Activated CD8-positive, alpha-beta T cell treated with anti-CD3 and anti-CD28 coated beads for 36 hours (primary cell): ENCODE measurements at regions not wholly inside any gene's neighbourhood (a gene's known extent, or its start where the extent isn't known, plus 50 kb on each side); places are given as distances from the start of the nearest gene placed in this dataset.

Experiments
- ATAC-seq: fragments of 200-7000 bp; cut with Tn5 transposase; one replicate; pipeline ENCODE4 v1.10.0; 2021; ENCODE audit warnings: mild to moderate bottlenecking, moderate library complexity
- CTCF ChIA-PET: fragments of 350-600 bp; sonication (Branson Sonifier 250); formaldehyde crosslinking; loops from one replicate; lab custom pipeline; 2021; ENCODE audit warnings: antibody characterized with exemption; lab: Charles Lee
- POLR2A ChIA-PET: fragments of 350-600 bp; sonication (Branson Sonifier 250); formaldehyde crosslinking; loops from one replicate; lab custom pipeline; 2021; ENCODE audit warnings: antibody characterized with exemption; lab: Charles Lee
- DNase-seq: peaks from one replicate; pipeline ENCODE4 v3.0.0-alpha.2; 2020
- H3K27ac Mint-ChIP-seq: one replicate; pipeline ENCODE4 v1.8.0; 2021; ENCODE audit warnings: mild to moderate bottlenecking, mixed read lengths
- H3K27me3 Mint-ChIP-seq: one replicate; pipeline ENCODE4 v1.8.0; 2021; ENCODE audit warnings: mixed read lengths
- H3K36me3 Mint-ChIP-seq: one replicate; pipeline ENCODE4 v1.8.0; 2021; ENCODE audit warnings: low read depth, mixed read lengths
- H3K4me1 Mint-ChIP-seq: one replicate; pipeline ENCODE4 v1.8.0; 2021; ENCODE audit warnings: low read depth, mixed read lengths
- H3K4me3 Mint-ChIP-seq: one replicate; pipeline ENCODE4 v1.8.0; 2021; ENCODE audit warnings: mild to moderate bottlenecking, moderate library complexity, mixed read lengths
- H3K9me3 Mint-ChIP-seq: one replicate; pipeline ENCODE4 v1.8.0; 2021; ENCODE audit warnings: mixed read lengths
- CTCF ChIP-seq: fragments of 200-600 bp; IDR thresholded peaks from one replicate; pipeline ENCODE4 v1.8.0; 2022; ENCODE audit warnings: antibody characterized with exemption, mild to moderate bottlenecking
- intact Hi-C: fragments of 100-400 bp; cut with micrococcal nuclease; formaldehyde crosslinking; loops from one replicate; pipeline ENCODE4 v1.10.0; 2022

DNA sequence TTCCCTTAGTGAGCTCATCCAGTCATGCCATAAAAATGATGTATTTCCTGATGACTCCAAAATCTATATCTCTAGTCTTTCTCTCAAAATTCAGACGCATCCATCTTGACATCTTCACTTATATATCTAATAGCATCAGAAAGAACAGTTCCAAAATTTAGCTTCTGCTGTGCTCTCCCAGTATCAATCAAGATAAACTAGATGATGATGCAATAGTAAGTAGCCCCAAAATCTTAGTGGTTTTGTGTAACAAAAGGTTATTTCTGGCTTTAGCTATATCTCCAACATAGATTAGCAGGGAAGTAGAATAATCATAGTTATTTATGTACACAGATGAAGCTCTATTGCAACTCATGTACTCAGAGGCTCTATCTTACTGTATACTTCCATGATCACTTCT, 382.5 kb upstream of the ADGRL3 start:
- H3K27me3 Mint-ChIP-seq, result no peaks in the 10 kb centered on the region
- no peak for TF ChIP-seq CTCF
- CTCF ChIA-PET, result no interaction called here
- intact Hi-C loops, result no loop called here
- H3K27ac Mint-ChIP-seq, result no peak overlapping the region
- ATAC-seq, result no peak
- DNase-seq, result no peak
- POLR2A ChIA-PET, result no interaction called here
- H3K9me3 Mint-ChIP-seq, result peaks cover 13% of the 10 kb centered on the region
- no peaks in the 10 kb centered on the region for H3K36me3 Mint-ChIP-seq
- H3K4me3 Mint-ChIP-seq, result no peak overlapping the region
- no peaks in the 10 kb centered on the region for H3K4me1 Mint-ChIP-seq

- intact Hi-C loops, result no loop called here
- Mint-ChIP-seq H3K9me3 (peaks cover 8% of the 10 kb centered on the region), H3K27me3 (no peaks in the 10 kb centered on the region), H3K27ac (no peak overlapping the region), H3K36me3 (no peaks in the 10 kb centered on the region), H3K4me1 (no peaks in the 10 kb centered on the region), H3K4me3 (no peak overlapping the region)
- DNase-seq (no peak), ATAC-seq (no peak)
- ChIA-PET CTCF (no interaction called here), POLR2A (no interaction called here)
- no peak for TF ChIP-seq CTCF
Observed at GRCh38 chr4:60822986-60823385, 377.1 kb upstream of the ADGRL3 start.

DNA sequence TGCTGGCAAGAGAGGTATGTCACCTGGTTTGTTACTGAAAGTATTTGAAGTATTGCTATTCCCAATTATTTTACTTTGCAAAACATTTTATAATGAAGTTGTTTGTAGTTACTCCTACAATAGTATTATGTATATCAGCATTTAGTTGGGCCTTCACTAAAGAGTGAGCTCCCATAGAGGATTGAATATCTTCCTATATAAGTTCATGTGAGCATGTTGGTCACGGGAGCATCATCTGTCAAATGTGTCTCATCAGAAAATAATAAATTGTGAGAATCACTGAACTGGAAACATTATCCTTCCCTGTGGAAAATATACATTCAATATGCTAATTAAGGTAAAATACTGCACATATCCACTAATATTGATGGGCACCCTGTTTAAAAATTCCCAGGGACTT, 360.1 kb upstream of the ADGRL3 start:
- Mint-ChIP-seq H3K4me3 (no peak overlapping the region), H3K36me3 (no peaks in the 10 kb centered on the region), H3K9me3 (peaks cover 8% of the 10 kb centered on the region), H3K27ac (no peak overlapping the region), H3K27me3 (no peaks in the 10 kb centered on the region), H3K4me1 (no peaks in the 10 kb centered on the region)
- ChIA-PET POLR2A (no interaction called here), CTCF (no interaction called here)
- no peak for DNase-seq
- TF ChIP-seq CTCF, result no peak
- no peak for ATAC-seq
- intact Hi-C loops, result no loop called here

DNA sequence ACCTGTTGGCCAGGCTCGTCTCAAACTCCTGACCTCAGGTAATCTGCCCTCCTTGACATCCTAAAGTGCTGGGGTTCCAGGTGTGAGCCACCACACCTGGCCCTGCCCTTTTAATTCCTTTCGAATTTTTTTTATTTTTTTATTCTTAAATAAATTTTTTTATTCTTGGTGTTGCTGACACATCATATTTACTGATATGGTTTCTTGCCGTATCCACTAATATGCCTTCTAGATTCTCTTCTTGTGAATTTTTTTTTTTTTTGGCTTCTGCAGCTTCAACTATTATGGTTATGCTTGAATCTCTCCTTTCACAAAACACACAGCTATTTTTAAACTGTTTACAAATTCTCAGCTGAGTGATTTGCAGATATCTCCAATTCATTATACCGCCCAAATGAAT, 353.4 kb upstream of the ADGRL3 start:
- CTCF ChIA-PET, result no interaction called here
- Mint-ChIP-seq H3K9me3 (peaks cover 10% of the 10 kb centered on the region), H3K27ac (no peak overlapping the region), H3K27me3 (no peaks in the 10 kb centered on the region), H3K4me3 (no peak overlapping the region), H3K36me3 (no peaks in the 10 kb centered on the region), H3K4me1 (no peaks in the 10 kb centered on the region)
- DNase-seq (no peak), ATAC-seq (no peak)
- TF ChIP-seq CTCF, result no peak
- POLR2A ChIA-PET, result no interaction called here
- intact Hi-C loops, result no loop called here

DNA sequence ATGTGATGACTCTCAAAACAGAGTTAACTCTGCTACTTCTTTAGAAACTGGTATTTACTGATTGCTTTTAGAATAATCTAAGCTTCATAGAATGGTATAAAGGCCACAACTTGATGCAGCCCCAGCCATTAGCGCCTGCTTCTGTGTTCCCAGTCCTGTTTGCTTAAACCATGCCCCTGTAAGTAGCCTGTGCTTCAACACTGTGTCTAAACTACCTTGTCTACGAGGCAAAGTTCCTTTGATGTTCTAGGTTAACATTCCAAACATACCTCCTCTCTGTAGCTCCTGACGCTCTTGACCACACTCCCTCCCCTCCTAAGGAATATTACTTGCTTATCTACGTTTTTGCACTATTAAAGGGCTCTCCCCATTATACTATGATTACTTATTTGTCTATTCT, 352.5 kb upstream of the ADGRL3 start:
- Mint-ChIP-seq H3K27ac (no peak overlapping the region), H3K4me3 (no peak overlapping the region), H3K27me3 (no peaks in the 10 kb centered on the region), H3K4me1 (no peaks in the 10 kb centered on the region), H3K9me3 (peaks cover 14% of the 10 kb centered on the region), H3K36me3 (no peaks in the 10 kb centered on the region)
- ATAC-seq (no peak), DNase-seq (no peak)
- intact Hi-C loops, result no loop called here
- CTCF ChIA-PET, result no interaction called here
- POLR2A ChIA-PET, result no interaction called here
- TF ChIP-seq CTCF, result no peak
